ENCODE measurements at regions not wholly inside any gene's neighbourhood (a gene's known extent, or its start where the extent isn't known, plus 50 kb on each side); places are given as distances from the start of the nearest gene placed in this dataset.

GRCh38 chr4:167587361-167587760, 353.1 kb upstream of the SPOCK3 start:
- no peak for TF ChIP-seq CTCF (IDR thresholded peaks at IDR 0.05)
- TF ChIP-seq TCF7L2 (IDR thresholded peaks at IDR 0.05; ENCODE audit: low read depth, low read length): no peak

Measured in Panc1 (cell line).